ENCODE measurements at regions not wholly inside any gene's neighbourhood (a gene's known extent, or its start where the extent isn't known, plus 50 kb on each side); places are given as distances from the start of the nearest gene placed in this dataset.

- DNase-seq (ENCODE audit: low spot score), result no peak
These were observed 597.8 kb downstream of the EFNA5 start for GRCh38 chr5:107072967-107073366.

DNA sequence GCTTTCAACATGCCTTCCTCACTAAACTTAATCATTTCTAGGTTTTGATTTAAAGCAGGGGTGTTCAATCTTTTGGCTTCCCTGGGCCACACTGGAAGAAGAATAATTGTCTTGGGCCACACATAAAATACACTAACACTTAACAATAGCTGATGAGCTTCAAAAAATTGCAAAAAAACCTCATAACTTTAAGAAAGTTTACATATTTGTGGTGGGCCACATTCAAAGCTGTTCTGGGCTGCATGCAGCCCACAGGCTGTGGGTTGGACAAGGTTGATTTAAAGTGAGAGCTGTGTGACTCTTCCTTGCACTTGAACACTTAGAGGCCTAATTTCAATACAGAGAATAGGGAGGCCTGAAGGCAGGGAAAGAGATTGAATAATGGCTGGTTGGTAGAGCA is 598.3 kb downstream of the EFNA5 start:
- DNase-seq (ENCODE audit: low spot score), result no peak

DNA sequence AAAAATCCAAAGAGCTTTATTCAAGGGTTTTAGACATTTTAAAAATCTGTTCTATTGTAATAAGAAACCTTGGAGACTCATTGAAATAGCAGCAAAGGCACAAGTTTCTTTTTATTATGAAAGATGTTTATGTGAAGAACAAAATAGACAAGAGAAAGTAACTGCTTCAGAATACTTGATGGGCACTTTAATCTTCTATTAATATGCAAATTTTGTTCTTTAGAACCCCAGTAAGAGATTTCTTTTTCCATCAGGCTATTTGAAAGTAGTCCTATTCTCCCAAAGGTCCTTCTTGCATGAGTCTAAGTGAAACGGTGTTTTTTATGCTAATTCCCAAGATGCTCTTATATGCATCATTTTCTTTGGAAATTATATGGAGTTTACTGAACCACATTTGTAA is 602.0 kb downstream of the EFNA5 start:
- no peak for DNase-seq (ENCODE audit: low spot score)

DNA sequence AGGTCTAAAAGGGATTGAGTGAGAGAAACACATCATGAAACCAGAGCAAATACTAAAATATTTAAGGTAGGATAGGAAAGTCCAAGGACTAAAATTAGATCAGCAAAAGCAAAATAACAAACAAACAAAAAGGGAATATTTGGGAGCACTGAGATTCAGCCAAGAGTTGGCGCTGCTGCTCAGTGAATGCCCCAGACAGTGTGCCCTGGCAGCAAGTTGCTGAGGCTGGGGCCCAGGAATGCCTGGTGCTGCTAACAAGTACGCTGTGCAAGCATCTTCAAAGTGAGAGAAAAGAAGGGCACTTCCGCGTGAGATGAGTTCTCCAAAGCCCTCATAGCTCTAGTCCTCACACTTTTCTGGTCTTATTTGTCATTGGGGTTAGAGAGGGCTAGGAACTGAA is 603.3 kb downstream of the EFNA5 start:
- no peak for DNase-seq (ENCODE audit: low spot score)

- DNase-seq (ENCODE audit: low spot score), result no peak
These were observed 607.2 kb downstream of the EFNA5 start for GRCh38 chr5:107063511-107063910.

GRCh38 chr5:107058803-107059202 is 611.9 kb downstream of the EFNA5 start:
- DNase-seq (ENCODE audit: low spot score), result no peak

DNA sequence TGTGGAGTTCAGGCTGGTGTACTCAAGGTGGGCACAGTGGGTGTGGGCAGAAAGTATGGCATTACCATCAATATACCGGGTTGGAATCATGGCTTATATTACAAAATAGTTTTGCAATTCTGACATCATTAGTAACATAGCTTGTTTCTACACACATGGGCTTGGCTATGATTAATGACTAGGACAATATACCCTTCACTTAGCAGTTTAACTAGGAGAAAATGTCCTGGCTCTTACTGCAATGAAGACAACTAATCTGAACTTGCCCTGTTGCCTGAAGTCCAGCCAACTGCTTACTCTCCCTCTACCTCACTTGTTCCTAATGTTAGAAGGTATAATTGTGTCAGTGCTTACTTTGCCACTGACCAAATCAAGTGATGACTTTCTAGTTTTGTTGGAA is 612.5 kb downstream of the EFNA5 start:
- no peak for DNase-seq (ENCODE audit: low spot score)

DNA sequence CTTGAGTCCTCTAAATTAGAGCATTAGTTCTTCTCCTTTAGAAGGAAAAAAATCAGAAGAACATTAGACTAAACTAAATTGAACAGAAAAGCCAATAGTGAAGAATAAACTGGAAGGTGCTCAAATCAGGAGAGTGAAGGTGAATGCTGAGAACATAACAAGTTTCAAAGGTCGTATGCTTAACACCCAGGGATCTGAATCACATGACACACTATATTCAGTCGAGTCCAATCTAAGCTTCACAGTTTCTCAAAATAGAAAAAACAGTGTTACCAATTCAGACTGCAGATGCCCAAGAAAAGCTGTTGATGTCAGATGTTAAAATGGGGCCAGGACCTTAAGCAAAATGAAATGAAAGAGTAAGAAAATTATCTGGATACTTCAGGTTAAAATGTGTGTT is 614.5 kb downstream of the EFNA5 start:
- no peak for DNase-seq (ENCODE audit: low spot score)

DNA sequence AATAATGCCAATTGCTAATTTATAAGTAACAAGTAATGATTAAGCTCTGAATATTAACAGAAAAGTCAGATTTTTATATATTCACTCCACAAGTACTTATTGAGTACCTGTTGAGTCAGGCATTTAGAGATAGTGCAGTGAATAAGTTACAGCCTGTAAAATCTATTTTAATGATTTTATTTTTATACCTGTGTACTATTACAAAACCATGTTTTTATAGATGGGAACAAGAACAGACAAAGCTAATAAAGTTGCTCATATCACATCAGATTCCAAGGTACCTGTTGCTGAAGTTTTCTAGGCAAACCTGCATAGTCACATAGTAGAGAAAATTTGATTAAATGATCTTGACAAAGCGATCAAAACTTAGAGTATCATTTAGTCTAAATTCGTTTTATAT is 623.7 kb downstream of the EFNA5 start:
- no peak for DNase-seq (ENCODE audit: low spot score)

DNA sequence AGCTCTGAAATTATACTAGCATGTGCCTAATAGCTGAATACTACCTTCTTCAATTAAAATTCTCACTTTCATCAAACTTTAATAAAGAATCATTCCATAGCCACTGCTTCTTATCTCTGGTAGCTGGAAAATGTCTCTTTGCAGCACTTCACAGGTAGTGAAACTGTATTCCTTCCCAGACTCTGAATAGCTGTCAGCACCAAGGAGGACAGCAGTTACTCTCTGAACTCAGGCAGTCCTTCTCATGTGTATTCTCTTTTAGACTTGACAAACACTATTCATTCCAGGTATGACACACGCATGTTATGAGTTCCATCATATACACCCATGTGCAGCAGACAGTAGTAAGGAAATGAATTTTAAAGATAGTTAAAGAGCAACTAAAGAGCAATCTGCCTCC is 627.1 kb downstream of the EFNA5 start:
- no peak for DNase-seq (ENCODE audit: low spot score)

DNA sequence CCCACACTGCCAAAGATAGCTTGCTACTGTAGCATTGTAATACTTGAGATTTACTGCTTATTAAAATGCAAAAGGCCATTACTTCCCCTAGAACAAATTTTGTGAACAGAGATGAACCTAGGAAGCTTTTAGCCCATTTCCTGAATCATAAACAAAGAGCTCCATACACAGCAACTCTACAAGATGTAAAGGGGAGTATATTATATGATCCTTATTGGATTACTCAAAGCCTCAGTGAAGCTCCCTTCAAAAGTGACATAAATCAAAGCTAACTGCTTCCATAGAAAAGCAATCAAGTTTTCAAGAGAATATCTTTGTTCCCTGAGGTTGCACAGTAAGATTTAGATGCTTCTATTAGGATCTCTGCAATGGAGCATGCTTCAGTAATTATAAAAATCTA is 629.8 kb downstream of the EFNA5 start:
- DNase-seq (ENCODE audit: low spot score), result no peak

- DNase-seq (ENCODE audit: low spot score), result no peak
These were observed 638.1 kb downstream of the EFNA5 start for GRCh38 chr5:107032629-107033028.

DNA sequence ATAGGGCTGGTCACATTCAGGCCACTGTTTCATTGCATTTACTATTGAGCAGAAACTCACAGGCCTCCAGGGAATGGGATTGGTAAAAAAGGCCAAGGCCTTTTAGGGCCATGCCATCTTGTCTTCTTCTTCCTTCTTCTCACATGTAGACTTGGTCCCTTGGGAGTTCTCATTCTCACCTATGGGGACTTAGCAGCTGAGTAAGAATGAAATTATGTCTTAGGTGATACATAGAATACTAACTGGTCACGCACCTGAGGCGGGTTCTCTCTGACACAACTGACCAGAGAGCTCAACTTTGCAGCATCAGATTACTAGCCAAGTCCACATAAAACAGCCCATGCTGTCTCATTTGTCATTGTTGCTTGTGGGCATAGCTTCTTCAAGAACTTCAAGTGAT is 641.8 kb downstream of the EFNA5 start:
- no peak for DNase-seq (ENCODE audit: low spot score)

DNA sequence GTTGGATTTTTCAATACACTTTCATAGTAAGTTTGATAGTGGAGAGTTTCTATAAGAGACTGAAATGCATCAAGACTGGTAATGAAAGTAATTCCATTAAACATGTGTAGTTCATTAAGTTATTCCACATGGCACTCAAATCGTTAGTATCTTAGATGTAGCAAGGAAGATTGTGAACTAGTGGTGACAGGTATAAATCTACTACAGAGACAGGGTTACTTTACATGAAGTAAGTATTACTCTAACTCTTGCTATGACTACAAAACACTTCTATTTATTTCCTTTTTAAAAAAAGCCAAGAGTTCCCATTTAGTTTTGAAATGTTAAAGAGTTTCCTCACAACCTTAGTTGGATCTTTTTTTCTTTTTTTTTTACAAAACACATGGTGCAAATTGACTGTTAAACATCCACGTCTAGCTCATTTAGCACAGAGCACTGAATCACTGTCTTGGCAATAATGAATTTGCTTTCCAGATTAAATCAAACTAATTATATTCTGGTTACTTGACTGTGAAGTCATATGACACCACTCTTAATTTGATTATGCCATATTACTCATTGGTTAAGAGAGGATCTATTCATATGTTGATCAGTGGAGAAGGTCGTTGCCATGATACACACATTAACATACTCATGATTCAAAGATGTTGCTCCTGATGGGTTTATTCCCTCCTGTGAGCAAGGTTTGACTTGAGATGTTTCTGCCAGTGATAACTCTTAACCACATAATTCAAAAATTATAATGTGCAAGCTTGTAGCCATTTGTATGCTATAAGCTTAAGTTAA is 644.8 kb downstream of the EFNA5 start:
- DNase-seq (ENCODE audit: low spot score), result no peak

GRCh38 chr5:107023732-107024131 is 647.0 kb downstream of the EFNA5 start:
- no peak for DNase-seq (ENCODE audit: low spot score)

DNA sequence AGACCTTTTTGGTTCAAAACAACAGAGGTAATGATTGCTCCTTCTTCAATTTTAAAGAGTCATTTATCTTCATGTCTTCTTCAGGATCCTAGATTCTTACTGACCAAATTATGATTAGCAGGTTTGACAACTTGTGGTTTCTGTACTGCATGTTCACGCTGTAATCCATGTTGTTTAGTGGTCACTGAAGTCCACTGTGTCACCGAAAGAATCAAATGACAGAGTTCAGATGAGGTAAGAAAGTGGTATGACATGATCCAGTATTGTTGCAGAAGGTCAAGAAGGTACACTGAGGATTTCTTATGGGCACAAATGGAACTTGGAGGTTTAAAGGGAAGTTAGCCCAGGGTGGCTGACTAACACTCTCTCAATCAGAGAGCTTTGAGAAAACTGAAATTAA is 649.2 kb downstream of the EFNA5 start:
- no peak for DNase-seq (ENCODE audit: low spot score)

DNA sequence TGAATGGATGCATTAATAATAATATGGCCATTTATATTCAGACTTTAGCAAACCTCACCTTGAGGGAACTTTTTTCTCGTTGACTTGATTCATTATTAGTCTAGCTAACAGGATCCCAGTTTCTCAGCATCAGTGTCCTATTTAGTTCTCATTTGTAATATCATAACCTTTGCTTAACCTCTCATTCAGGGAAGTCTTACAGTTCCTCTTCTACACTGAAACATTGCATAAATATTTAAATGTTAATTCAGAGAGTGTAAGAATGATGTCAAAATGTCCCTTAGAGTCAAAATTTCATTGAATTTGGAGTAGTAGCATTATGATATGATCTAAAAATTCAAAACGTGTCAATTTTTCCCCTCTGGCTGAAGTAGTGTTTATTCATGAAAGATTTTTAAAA is 650.1 kb downstream of the EFNA5 start:
- DNase-seq (ENCODE audit: low spot score), result no peak

DNA sequence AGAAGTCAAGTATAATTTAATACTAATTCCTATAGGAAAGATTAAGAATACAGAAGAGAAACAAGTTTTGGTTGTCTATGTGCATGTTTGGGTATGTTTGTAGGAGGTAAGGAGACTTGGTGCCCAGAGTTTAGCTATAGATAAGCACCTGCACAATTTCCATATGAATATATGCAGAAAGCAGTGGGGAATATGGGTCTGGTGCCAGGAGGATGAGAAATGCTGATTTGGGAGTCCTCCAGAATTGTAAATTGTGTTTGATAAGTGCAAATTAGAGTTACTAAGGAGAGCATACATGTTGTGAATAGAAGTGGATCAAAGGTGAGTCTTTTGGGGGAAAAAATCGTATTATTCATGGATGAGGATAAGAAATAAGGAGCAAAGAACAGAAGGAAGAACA is 653.1 kb downstream of the EFNA5 start:
- no peak for DNase-seq (ENCODE audit: low spot score)

- no peak for DNase-seq (ENCODE audit: low spot score)
These were observed 658.4 kb downstream of the EFNA5 start for GRCh38 chr5:107012371-107012770.

- DNase-seq (ENCODE audit: low spot score), result no peak
These were observed 659.1 kb downstream of the EFNA5 start for GRCh38 chr5:107011605-107012004.

- no peak for DNase-seq (ENCODE audit: low spot score)
These were observed 660.7 kb downstream of the EFNA5 start for GRCh38 chr5:107010060-107010459.

- DNase-seq (ENCODE audit: low spot score), result no peak
These were observed 665.1 kb downstream of the EFNA5 start for GRCh38 chr5:107005653-107006052.

DNA sequence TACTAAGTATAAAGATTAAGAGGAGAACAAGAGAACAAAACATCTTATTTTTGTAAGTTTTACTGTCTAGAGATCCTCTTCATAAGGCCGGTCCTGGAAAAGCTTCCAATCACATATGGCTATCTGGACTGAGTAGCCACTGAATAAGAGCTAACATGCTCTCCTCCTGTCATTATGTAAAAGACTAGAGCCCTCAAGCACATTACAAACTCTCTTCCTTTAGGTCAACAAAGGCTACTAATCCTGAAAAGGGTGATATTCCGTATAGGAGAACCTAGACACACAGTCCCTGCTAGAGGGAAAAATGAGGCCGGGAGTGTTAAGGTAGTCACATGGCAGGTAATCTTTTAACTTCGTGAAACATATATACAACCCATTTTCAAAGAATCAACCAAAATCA is 665.6 kb downstream of the EFNA5 start:
- no peak for DNase-seq (ENCODE audit: low spot score)

- no peak for DNase-seq (ENCODE audit: low spot score)
These were observed 668.6 kb downstream of the EFNA5 start for GRCh38 chr5:107002115-107002514.
